GM12864 (cell line): ENCODE measurements at regions not wholly inside any gene's neighbourhood (a gene's known extent, or its start where the extent isn't known, plus 50 kb on each side); places are given as distances from the start of the nearest gene placed in this dataset.

Experiments
- DNase-seq: peaks from one replicate; pipeline ENCODE4 v3.0.0-alpha.2; 2011; ENCODE audit warnings: low read depth
- H3K4me3 ChIP-seq: 2 replicates; pipeline ENCODE4 v1.5.1; 2011; ENCODE audit warnings: mild to moderate bottlenecking, low read depth, low read length, control low read depth
- CTCF ChIP-seq: IDR thresholded peaks from 2 replicates; pipeline ENCODE4 v1.5.1; 2011; ENCODE audit warnings: low read depth, mild to moderate bottlenecking, moderate library complexity, low read length, control low read depth, inconsistent platforms; ENCODE audit errors: missing control alignments

GRCh38 chr14:51333299-51333698 lies 93.3 kb downstream of the TMX1 start:
- DNase-seq = no peak
- TF ChIP-seq CTCF = no peak
- H3K4me3 ChIP-seq = no peak overlapping the region

GRCh38 chr14:51333901-51334521 lies 94.0 kb downstream of the TMX1 start:
- no peak for TF ChIP-seq CTCF
- no peak overlapping the region for H3K4me3 ChIP-seq
- no peak for DNase-seq

- TF ChIP-seq CTCF = no peak
- no peak overlapping the region for H3K4me3 ChIP-seq
- DNase-seq = no peak
Measured at GRCh38 chr14:51334566-51334965, 94.5 kb downstream of the TMX1 start.

- no peak for DNase-seq
- H3K4me3 ChIP-seq = no peak overlapping the region
- TF ChIP-seq CTCF = no peak
Measured at GRCh38 chr14:51335531-51335930, 95.5 kb downstream of the TMX1 start.

- TF ChIP-seq CTCF = no peak
- no peak for DNase-seq
- no peak overlapping the region for H3K4me3 ChIP-seq
Measured at GRCh38 chr14:51335961-51336723, 96.1 kb downstream of the TMX1 start.

- no peak overlapping the region for H3K4me3 ChIP-seq
- DNase-seq = no peak
- TF ChIP-seq CTCF = no peak
Measured at GRCh38 chr14:51336734-51337133, 96.7 kb downstream of the TMX1 start.

- no peak overlapping the region for H3K4me3 ChIP-seq
- no peak for DNase-seq
- TF ChIP-seq CTCF = no peak
Measured at GRCh38 chr14:51337520-51337919, 97.5 kb downstream of the TMX1 start.
